SK-N-SH treated with all-trans-retinoic acid at 6 μM for 48 hours (cell line): ENCODE measurements at regions not wholly inside any gene's neighbourhood (a gene's known extent, or its start where the extent isn't known, plus 50 kb on each side); places are given as distances from the start of the nearest gene placed in this dataset.

Experiments
- ZC3H10 ChIP-seq: fragments of 250-450 bp; sonication (Bioruptor Pico); IDR thresholded peaks from 2 replicates; pipeline ENCODE4 v1.5.1; 2021; ENCODE audit warnings: mild to moderate bottlenecking, moderate library complexity
- TF ChIP-seq, protein P1 (sequence below): fragments of 250-450 bp; sonication (Bioruptor Pico); IDR thresholded peaks from 2 replicates; pipeline ENCODE4 v1.5.1; 2021; ENCODE audit warnings: mild to moderate bottlenecking, moderate library complexity

DNA sequence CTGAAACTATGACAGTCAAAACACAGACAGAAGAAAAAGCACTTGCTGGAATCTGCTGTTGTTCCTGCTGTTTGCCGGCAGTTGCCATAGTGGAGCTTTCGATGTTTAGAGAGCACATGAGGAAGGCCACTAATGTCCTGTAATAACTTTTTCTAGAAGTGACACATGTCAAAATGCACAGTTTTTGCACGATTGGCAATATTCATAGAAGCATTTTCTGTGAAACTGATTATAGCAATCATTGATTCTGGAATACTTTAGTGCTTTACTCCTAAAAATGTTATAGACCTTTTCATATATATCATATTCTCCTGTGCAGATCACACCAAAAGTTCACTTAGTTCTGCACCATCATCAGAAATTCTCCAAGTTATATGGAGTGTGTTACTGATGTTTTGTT lies 407.0 kb upstream of the SOX9 start:
- TF ChIP-seq, protein P1, sequence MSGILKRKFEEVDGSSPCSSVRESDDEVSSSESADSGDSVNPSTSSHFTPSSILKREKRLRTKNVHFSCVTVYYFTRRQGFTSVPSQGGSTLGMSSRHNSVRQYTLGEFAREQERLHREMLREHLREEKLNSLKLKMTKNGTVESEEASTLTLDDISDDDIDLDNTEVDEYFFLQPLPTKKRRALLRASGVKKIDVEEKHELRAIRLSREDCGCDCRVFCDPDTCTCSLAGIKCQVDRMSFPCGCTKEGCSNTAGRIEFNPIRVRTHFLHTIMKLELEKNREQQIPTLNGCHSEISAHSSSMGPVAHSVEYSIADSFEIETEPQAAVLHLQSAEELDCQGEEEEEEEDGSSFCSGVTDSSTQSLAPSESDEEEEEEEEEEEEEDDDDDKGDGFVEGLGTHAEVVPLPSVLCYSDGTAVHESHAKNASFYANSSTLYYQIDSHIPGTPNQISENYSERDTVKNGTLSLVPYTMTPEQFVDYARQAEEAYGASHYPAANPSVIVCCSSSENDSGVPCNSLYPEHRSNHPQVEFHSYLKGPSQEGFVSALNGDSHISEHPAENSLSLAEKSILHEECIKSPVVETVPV: no peak
- TF ChIP-seq ZC3H10 (CRISPR knock-in tag): no peak
